PC-9 (cell line): ENCODE measurements at regions not wholly inside any gene's neighbourhood (a gene's known extent, or its start where the extent isn't known, plus 50 kb on each side); places are given as distances from the start of the nearest gene placed in this dataset.

Experiments used
- BruUV-seq: library from RNA; stranded (reverse); fragments of 400-500 nt; replicated peaks from 2 replicates; lab custom pipeline; 2021; lab: Mats Ljungman, UMichigan
- CTCF ChIA-PET: fragments of 300-600 bp; sonication (Branson Sonifier 250); formaldehyde crosslinking; loops from one replicate; lab custom pipeline; 2022; ENCODE audit warnings: antibody characterized with exemption; lab: Charles Lee
- POLR2A ChIA-PET: fragments of 300-600 bp; sonication (Branson Sonifier 250); formaldehyde crosslinking; loops from one replicate; lab custom pipeline; 2022; ENCODE audit warnings: antibody characterized with exemption; ENCODE audit not compliant: unreplicated experiment; lab: Charles Lee
- DNase-seq, 2 experiments: peaks; one replicate each; pipeline versions ENCODE4 v3.0.0 to v3.0.0-alpha.2; 2015 to 2022; ENCODE audit warnings: mixed read lengths in 1 of 2
- H2AFZ ChIP-seq: fragments of 200-600 bp; sonication (generic); 2 replicates; pipeline ENCODE4 v1.8.1; 2017; ENCODE audit warnings: antibody characterized with exemption
- H3F3A ChIP-seq: fragments of 200-600 bp; sonication (generic); 2 replicates; pipeline ENCODE4 v1.8.1; 2017; ENCODE audit warnings: antibody characterized with exemption, mild to moderate bottlenecking, low read depth; ENCODE audit not compliant: insufficient read depth
- H3K27ac ChIP-seq: fragments of 200-600 bp; sonication (generic); 2 replicates; pipeline ENCODE4 v1.6.1; 2016; ENCODE audit warnings: mixed run types
- H3K27me3 ChIP-seq: fragments of 200-600 bp; sonication (generic); 2 replicates; pipeline ENCODE4 v1.6.1; 2016; ENCODE audit warnings: low read depth, mixed run types; ENCODE audit not compliant: insufficient read depth
- H3K36me3 ChIP-seq: fragments of 200-600 bp; sonication (generic); 2 replicates; pipeline ENCODE4 v1.6.1; 2016; ENCODE audit warnings: low read depth, mixed run types
- H3K4me1 ChIP-seq: fragments of 200-600 bp; sonication (generic); replicated peaks from 2 replicates; pipeline ENCODE4 v1.6.1; 2016; ENCODE audit warnings: mixed run types; ENCODE audit not compliant: insufficient read depth
- H3K4me2 ChIP-seq: fragments of 200-600 bp; sonication (generic); 2 replicates; pipeline ENCODE4 v1.6.1; 2017; ENCODE audit warnings: mixed run types
- H3K4me3 ChIP-seq: fragments of 200-600 bp; sonication (generic); 2 replicates; pipeline ENCODE4 v1.6.1; 2016; ENCODE audit warnings: mixed run types
- H3K79me2 ChIP-seq: fragments of 200-600 bp; sonication (generic); 2 replicates; pipeline ENCODE4 v1.6.1; 2017; ENCODE audit warnings: low read depth, mixed run types
- H3K9me2 ChIP-seq: fragments of 200-600 bp; sonication (generic); 2 replicates; pipeline ENCODE4 v1.8.1; 2017; ENCODE audit warnings: mild to moderate bottlenecking; ENCODE audit not compliant: insufficient read depth
- H3K9me3 ChIP-seq: fragments of 200-600 bp; sonication (generic); 2 replicates; pipeline ENCODE4 v1.8.1; 2016; ENCODE audit warnings: low read depth; ENCODE audit not compliant: insufficient read depth
- H4K20me1 ChIP-seq: fragments of 200-600 bp; sonication (generic); 2 replicates; pipeline ENCODE4 v1.8.1; 2017; ENCODE audit not compliant: insufficient read depth
- EZH2 ChIP-seq: fragments of 200-600 bp; sonication (generic); IDR thresholded peaks from 2 replicates; pipeline ENCODE4 v1.8.0; 2017; ENCODE audit warnings: antibody characterized with exemption, low read depth
- intact Hi-C: fragments of 100-400 bp; cut with micrococcal nuclease; formaldehyde crosslinking; loops from one replicate; pipeline ENCODE4 v1.10.0; 2022; ENCODE audit not compliant: unreplicated experiment
- TF ChIP-seq, protein P1 (sequence below): fragments of 200-600 bp; sonication (generic); conservative IDR thresholded peaks from 2 replicates; pipeline ENCODE4 v1.6.1; 2017; ENCODE audit warnings: mixed run types, antibody characterized with exemption, mild to moderate bottlenecking, moderate library complexity

DNA sequence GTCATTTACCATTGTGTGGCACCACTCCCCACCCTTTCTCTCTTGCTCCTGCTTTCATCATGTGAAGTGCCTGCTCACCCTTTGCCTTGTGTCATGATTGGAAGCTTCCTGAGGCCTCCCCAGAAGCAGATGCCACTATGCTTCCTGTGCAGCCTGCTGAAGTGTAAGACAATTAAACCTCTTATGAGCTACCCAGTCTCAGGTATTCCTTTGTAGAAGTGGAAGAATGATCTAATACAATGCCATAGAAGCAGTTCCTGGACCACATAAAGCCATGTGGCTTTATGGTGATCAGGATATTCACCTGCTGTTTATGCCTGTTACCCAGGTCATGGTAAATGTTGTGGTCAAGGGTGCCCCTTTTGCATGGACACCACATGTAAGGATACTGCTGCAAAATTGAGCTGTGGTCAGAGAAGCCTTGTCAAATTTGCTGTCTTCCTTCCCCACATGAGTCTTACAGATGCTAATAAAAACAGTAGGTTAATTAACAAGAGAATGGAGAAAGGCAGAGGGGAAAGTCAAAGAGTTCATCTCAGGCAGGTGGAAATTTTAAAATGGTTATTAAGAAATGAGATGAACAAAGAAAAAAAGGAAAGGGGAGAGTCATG is 112.8 kb upstream of the IFNG-AS1 start:
- intact Hi-C loops = no loop called here
- Histone ChIP-seq H3K27ac (no peak overlapping the region), H3K4me3 (no peak overlapping the region), H4K20me1 (no peaks in the 10 kb centered on the region), H3F3A (no peaks in the 10 kb centered on the region), H2AFZ (no peak overlapping the region), H3K36me3 (no peaks in the 10 kb centered on the region), H3K79me2 (no peaks in the 10 kb centered on the region), H3K4me2 (no peak overlapping the region), H3K4me1 (no peaks in the 10 kb centered on the region), H3K27me3 (no peaks in the 10 kb centered on the region), H3K9me2 (no peaks in the 10 kb centered on the region), H3K9me3 (no peaks in the 10 kb centered on the region)
- DNase-seq = no peak
- ChIA-PET POLR2A (no interaction called here), CTCF (no interaction called here)
- TF ChIP-seq, protein P1, sequence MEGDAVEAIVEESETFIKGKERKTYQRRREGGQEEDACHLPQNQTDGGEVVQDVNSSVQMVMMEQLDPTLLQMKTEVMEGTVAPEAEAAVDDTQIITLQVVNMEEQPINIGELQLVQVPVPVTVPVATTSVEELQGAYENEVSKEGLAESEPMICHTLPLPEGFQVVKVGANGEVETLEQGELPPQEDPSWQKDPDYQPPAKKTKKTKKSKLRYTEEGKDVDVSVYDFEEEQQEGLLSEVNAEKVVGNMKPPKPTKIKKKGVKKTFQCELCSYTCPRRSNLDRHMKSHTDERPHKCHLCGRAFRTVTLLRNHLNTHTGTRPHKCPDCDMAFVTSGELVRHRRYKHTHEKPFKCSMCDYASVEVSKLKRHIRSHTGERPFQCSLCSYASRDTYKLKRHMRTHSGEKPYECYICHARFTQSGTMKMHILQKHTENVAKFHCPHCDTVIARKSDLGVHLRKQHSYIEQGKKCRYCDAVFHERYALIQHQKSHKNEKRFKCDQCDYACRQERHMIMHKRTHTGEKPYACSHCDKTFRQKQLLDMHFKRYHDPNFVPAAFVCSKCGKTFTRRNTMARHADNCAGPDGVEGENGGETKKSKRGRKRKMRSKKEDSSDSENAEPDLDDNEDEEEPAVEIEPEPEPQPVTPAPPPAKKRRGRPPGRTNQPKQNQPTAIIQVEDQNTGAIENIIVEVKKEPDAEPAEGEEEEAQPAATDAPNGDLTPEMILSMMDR = no peak
- TF ChIP-seq EZH2 = no peak
- no TSS peak for BruUV-seq

GRCh38 chr12:67877727-67878126 is 111.5 kb upstream of the IFNG-AS1 start:
- intact Hi-C loops = no loop called here
- no peak overlapping the region for H3K4me3 ChIP-seq
- no peak overlapping the region for H3K4me2 ChIP-seq
- no peaks in the 10 kb centered on the region for H3K4me1 ChIP-seq
- TF ChIP-seq EZH2 = no peak
- TF ChIP-seq, protein P1 = no peak
- no peaks in the 10 kb centered on the region for H3K79me2 ChIP-seq
- H3K27me3 ChIP-seq = no peaks in the 10 kb centered on the region
- BruUV-seq = no TSS peak
- no peak overlapping the region for H3K27ac ChIP-seq
- no peaks in the 10 kb centered on the region for H4K20me1 ChIP-seq
- DNase-seq = no peak
- no peaks in the 10 kb centered on the region for H3K36me3 ChIP-seq
- H3K9me2 ChIP-seq = no peaks in the 10 kb centered on the region
- ChIA-PET CTCF (no interaction called here), POLR2A (no interaction called here)
- no peak overlapping the region for H2AFZ ChIP-seq
- no peaks in the 10 kb centered on the region for H3K9me3 ChIP-seq
- no peaks in the 10 kb centered on the region for H3F3A ChIP-seq

- Histone ChIP-seq H3K79me2 (no peaks in the 10 kb centered on the region), H3K4me2 (no peak overlapping the region), H3K4me1 (no peaks in the 10 kb centered on the region), H3F3A (no peaks in the 10 kb centered on the region), H3K4me3 (no peak overlapping the region), H3K36me3 (no peaks in the 10 kb centered on the region), H2AFZ (no peak overlapping the region), H3K9me3 (no peaks in the 10 kb centered on the region), H3K9me2 (no peaks in the 10 kb centered on the region), H3K27ac (no peak overlapping the region), H4K20me1 (no peaks in the 10 kb centered on the region), H3K27me3 (no peaks in the 10 kb centered on the region)
- no TSS peak for BruUV-seq
- no peak for DNase-seq
- no peak for TF ChIP-seq EZH2
- CTCF ChIA-PET = no interaction called here
- intact Hi-C loops = loop anchor here (5.0 kb wide), 1 partner anchor 512 kb away; no protein-coding TSS in a partner anchor
- POLR2A ChIA-PET = interaction anchor here (0.6 kb wide), 1 partner anchor 163 kb away, joined by 3 read pairs; no protein-coding TSS in a partner anchor
Measured at GRCh38 chr12:67879937-67880336, 109.3 kb upstream of the IFNG-AS1 start.

DNA sequence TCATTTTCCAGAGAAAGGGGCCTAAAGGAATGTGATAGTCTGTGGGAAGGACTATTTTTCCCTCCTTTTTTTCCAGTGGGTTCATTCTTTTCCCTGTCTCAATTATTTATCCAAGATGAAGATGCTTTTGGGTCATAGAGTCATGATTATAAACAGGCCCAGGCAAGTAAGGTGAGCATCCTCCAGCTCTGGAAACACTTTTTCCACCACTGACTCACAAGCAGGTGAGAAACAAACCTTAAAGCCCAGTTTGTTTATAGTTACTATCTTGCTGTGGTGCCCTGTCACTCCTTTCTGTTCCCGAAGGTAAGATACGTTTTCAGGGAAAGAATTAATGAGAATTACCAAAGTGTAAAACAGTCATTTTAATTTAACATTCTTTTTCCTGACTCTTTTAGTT is 107.7 kb upstream of the IFNG-AS1 start:
- no peak overlapping the region for H3K4me2 ChIP-seq

More for the DNA sequence above, 107.7 kb upstream of the IFNG-AS1 start:
- Histone ChIP-seq H3K27me3 (no peaks in the 10 kb centered on the region), H3K9me3 (no peaks in the 10 kb centered on the region), H3K4me1 (no peaks in the 10 kb centered on the region), H3K27ac (no peak overlapping the region), H2AFZ (no peak overlapping the region), H3K4me3 (no peak overlapping the region), H3K9me2 (no peaks in the 10 kb centered on the region), H3K79me2 (no peaks in the 10 kb centered on the region), H4K20me1 (no peaks in the 10 kb centered on the region), H3K36me3 (no peaks in the 10 kb centered on the region), H3F3A (no peaks in the 10 kb centered on the region)
- TF ChIP-seq, protein P1 = no peak
- TF ChIP-seq EZH2 = no peak
- ChIA-PET POLR2A (no interaction called here), CTCF (no interaction called here)
- DNase-seq = no peak
- BruUV-seq = no TSS peak
- intact Hi-C loops = loop anchor here (5.0 kb wide), 1 partner anchor 511 kb away; no protein-coding TSS in a partner anchor
